H9 (cell line): ENCODE measurements at regions not wholly inside any gene's neighbourhood (a gene's known extent, or its start where the extent isn't known, plus 50 kb on each side); places are given as distances from the start of the nearest gene placed in this dataset.

Source experiments
- DNase-seq: peaks from one replicate; pipeline ENCODE4 v3.0.0-alpha.2; 2017
- H2AFZ ChIP-seq: one replicate; pipeline ENCODE4 v1.6.1; 2013; ENCODE audit warnings: mild to moderate bottlenecking, low read length, control low read depth, moderate library complexity
- H2AK5ac ChIP-seq: 2 replicates; pipeline ENCODE4 v1.6.1; 2013; ENCODE audit warnings: low read length, control low read depth, mixed read lengths; ENCODE audit not compliant: insufficient read length
- H2BK120ac ChIP-seq: one replicate; pipeline ENCODE4 v1.6.1; 2013; ENCODE audit warnings: low read depth, mild to moderate bottlenecking, low read length, control low read depth, inconsistent platforms; ENCODE audit not compliant: poor library complexity, severe bottlenecking
- H2BK12ac ChIP-seq: 2 replicates; pipeline ENCODE4 v1.6.1; 2013; ENCODE audit warnings: low read length, control low read depth, mixed read lengths, low read depth; ENCODE audit not compliant: insufficient read length
- H2BK15ac ChIP-seq: 2 replicates; pipeline ENCODE4 v1.6.1; 2013; ENCODE audit warnings: low read depth, low read length, control low read depth
- H2BK20ac ChIP-seq: one replicate; pipeline ENCODE4 v1.6.1; 2013; ENCODE audit warnings: low read depth, mild to moderate bottlenecking, low read length, control low read depth, inconsistent platforms; ENCODE audit not compliant: poor library complexity, severe bottlenecking
- H2BK5ac ChIP-seq: 2 replicates; pipeline ENCODE4 v1.6.1; 2013; ENCODE audit warnings: low read length, control low read depth, mixed read lengths; ENCODE audit not compliant: insufficient read length
- H3K14ac ChIP-seq: 2 replicates; pipeline ENCODE4 v1.6.1; 2013; ENCODE audit warnings: low read length, control low read depth; ENCODE audit not compliant: insufficient read depth
- H3K18ac ChIP-seq: 2 replicates; pipeline ENCODE4 v1.6.1; 2013; ENCODE audit warnings: low read depth, mild to moderate bottlenecking, mixed read lengths, low read length, control low read depth; ENCODE audit not compliant: insufficient read length
- H3K23ac ChIP-seq: 2 replicates; pipeline ENCODE4 v1.6.1; 2013; ENCODE audit warnings: low read length, control low read depth, mixed read lengths, low read depth; ENCODE audit not compliant: insufficient read length
- H3K23me2 ChIP-seq: 2 replicates; pipeline ENCODE4 v1.6.1; 2013; ENCODE audit warnings: low read depth, mild to moderate bottlenecking, mixed read lengths, low read length, control low read depth; ENCODE audit not compliant: insufficient read length, poor library complexity, severe bottlenecking
- H3K27ac ChIP-seq: 2 replicates; pipeline ENCODE4 v1.5.1; 2013; ENCODE audit warnings: low read length, control low read depth, mixed read lengths, low read depth; ENCODE audit not compliant: insufficient read length
- H3K27me3 ChIP-seq: 2 replicates; pipeline ENCODE4 v1.6.1; 2013; ENCODE audit warnings: low read length, control low read depth, inconsistent platforms; ENCODE audit not compliant: insufficient read depth
- H3K4ac ChIP-seq: 2 replicates; pipeline ENCODE4 v1.6.1; 2013; ENCODE audit warnings: low read depth, mild to moderate bottlenecking, control low read depth, inconsistent platforms, low read length, moderate library complexity
- H3K4me1 ChIP-seq: 2 replicates; pipeline ENCODE4 v1.6.1; 2013; ENCODE audit warnings: low read length, control low read depth, inconsistent platforms; ENCODE audit not compliant: insufficient read depth
- H3K4me2 ChIP-seq: 2 replicates; pipeline ENCODE4 v1.6.1; 2013; ENCODE audit warnings: low read length, control low read depth, mixed read lengths; ENCODE audit not compliant: insufficient read length, insufficient read depth
- H3K56ac ChIP-seq: 2 replicates; pipeline ENCODE4 v1.6.1; 2013; ENCODE audit warnings: low read depth, mild to moderate bottlenecking, mixed read lengths, low read length, control low read depth; ENCODE audit not compliant: insufficient read length
- H3K79me1 ChIP-seq: 2 replicates; pipeline ENCODE4 v1.6.1; 2013; ENCODE audit warnings: low read depth, mild to moderate bottlenecking, moderate library complexity, low read length, control low read depth, inconsistent platforms; ENCODE audit not compliant: insufficient read depth, poor library complexity, severe bottlenecking
- H3K79me2 ChIP-seq: 2 replicates; pipeline ENCODE4 v1.6.1; 2013; ENCODE audit warnings: low read length, control low read depth, inconsistent platforms; ENCODE audit not compliant: insufficient read depth
- H3K9ac ChIP-seq: 2 replicates; pipeline ENCODE4 v1.6.1; 2013; ENCODE audit warnings: low read length, control low read depth, mixed read lengths; ENCODE audit not compliant: insufficient read length; ENCODE audit errors: extremely low read depth
- H3K9me3 ChIP-seq: one replicate; pipeline ENCODE4 v1.6.1; 2013; ENCODE audit warnings: low read depth, low read length, inconsistent platforms; ENCODE audit not compliant: control insufficient read depth
- H3T11ph ChIP-seq: one replicate; pipeline ENCODE4 v1.6.1; 2013; ENCODE audit warnings: mild to moderate bottlenecking, low read length, control low read depth, inconsistent platforms
- H4K20me1 ChIP-seq: one replicate; pipeline ENCODE4 v1.6.1; 2013; ENCODE audit not compliant: control insufficient read depth, insufficient read length, insufficient read depth
- H4K5ac ChIP-seq: 2 replicates; pipeline ENCODE4 v1.6.1; 2013; ENCODE audit warnings: low read depth, mild to moderate bottlenecking, mixed read lengths, low read length, control low read depth; ENCODE audit not compliant: insufficient read length
- H4K8ac ChIP-seq: replicated peaks from 2 replicates; pipeline ENCODE4 v1.6.1; 2013; ENCODE audit warnings: low read length, control low read depth, mixed read lengths, low read depth; ENCODE audit not compliant: insufficient read length
- H4K91ac ChIP-seq: 2 replicates; pipeline ENCODE4 v1.6.1; 2013; ENCODE audit warnings: low read depth, mild to moderate bottlenecking, moderate library complexity, mixed read lengths, low read length, control low read depth; ENCODE audit not compliant: insufficient read length
- H3K27ac Mint-ChIP-seq, 3 experiments: 2 replicates in 2 of 3; 3 replicates in 1 of 3; pipeline ENCODE4 v1.8.0; 2020 to 2021; ENCODE audit warnings: mixed read lengths in 3 of 3, mild to moderate bottlenecking in 1 of 3, moderate library complexity in 1 of 3
- H3K27me3 Mint-ChIP-seq: 2 replicates; pipeline ENCODE4 v1.8.0; 2021; ENCODE audit warnings: low read depth, mild to moderate bottlenecking, moderate library complexity, mixed read lengths
- H3K36me3 Mint-ChIP-seq, 3 experiments: 2 replicates in 2 of 3; 3 replicates in 1 of 3; pipeline ENCODE4 v1.8.0; 2020 to 2021; ENCODE audit warnings: low read depth in 3 of 3, mixed read lengths in 3 of 3; ENCODE audit not compliant: insufficient read depth in 1 of 3
- H3K4me1 Mint-ChIP-seq, 2 experiments: 2 replicates each; pipeline ENCODE4 v1.8.0; 2020; ENCODE audit warnings: mixed read lengths in 2 of 2
- H3K4me3 Mint-ChIP-seq, 2 experiments: 2 replicates in 1 of 2; 3 replicates in 1 of 2; pipeline ENCODE4 v1.8.0; 2020 to 2021; ENCODE audit warnings: mild to moderate bottlenecking in 2 of 2, mixed read lengths in 2 of 2, moderate library complexity in 1 of 2
- H3K9me3 Mint-ChIP-seq, 2 experiments: 2 replicates in 1 of 2; 3 replicates in 1 of 2; pipeline ENCODE4 v1.8.0; 2020; ENCODE audit warnings: mild to moderate bottlenecking in 2 of 2, mixed read lengths in 2 of 2, moderate library complexity in 1 of 2
- CTCF ChIP-seq: fragments of 200-600 bp; sonication (generic); conservative IDR thresholded peaks from 3 replicates; pipeline ENCODE4 v1.8.0; 2021; ENCODE audit warnings: antibody characterized with exemption, mild to moderate bottlenecking
- WGBS: extraction: QIAGEN DNeasy Blood & Tissue Kit; methylation state at CpG from one replicate; pipeline ENCODE4 v1.1.7; 2013; ENCODE audit warnings: missing lambda C conversion rate, low lambda C conversion rate, mixed read lengths; ENCODE audit not compliant: insufficient read length; ENCODE audit errors: extremely low coverage; 5-methylcytosine and 5-hydroxymethylcytosine counted together

- H2AFZ ChIP-seq, result no peak overlapping the region
- H2BK12ac ChIP-seq, result no peak overlapping the region
- H3K79me2 ChIP-seq, result no peaks in the 10 kb centered on the region
- H3K27me3 Mint-ChIP-seq, result no peaks in the 10 kb centered on the region
- H3K23ac ChIP-seq, result no peak overlapping the region
- no peaks in the 10 kb centered on the region for H3K23me2 ChIP-seq
- H2AK5ac ChIP-seq, result no peak overlapping the region
- H4K5ac ChIP-seq, result no peak overlapping the region
- no peak overlapping the region for H3K56ac ChIP-seq
- no peaks in the 10 kb centered on the region for H3K27me3 ChIP-seq
- no peak overlapping the region for H2BK15ac ChIP-seq
- H3K27ac Mint-ChIP-seq, result no peak overlapping the region
- H3K9ac ChIP-seq, result no peak overlapping the region
- H3K9me3 Mint-ChIP-seq, result no peaks in the 10 kb centered on the region
- H3K36me3 Mint-ChIP-seq, result no peaks in the 10 kb centered on the region
- H3K9me3 ChIP-seq, result no peaks in the 10 kb centered on the region
- no peak overlapping the region for H3K14ac ChIP-seq
- H4K20me1 ChIP-seq, result no peaks in the 10 kb centered on the region
- H3K27ac ChIP-seq, result no peak overlapping the region
- no peak overlapping the region for H4K91ac ChIP-seq
- no peak overlapping the region for H4K8ac ChIP-seq
- no peak overlapping the region for H3T11ph ChIP-seq
- WGBS, result no CpG with 5 or more reads among the region's 1 CpG
- no peak overlapping the region for H2BK5ac ChIP-seq
- H2BK20ac ChIP-seq, result no peak overlapping the region
- H3K4me1 Mint-ChIP-seq, result peaks cover 4 to 7% of the 10 kb centered on the region in 2 experiments; a peak in 3 of 4 replicates
- H3K4me1 ChIP-seq, result no peaks in the 10 kb centered on the region
- no peak overlapping the region for H3K18ac ChIP-seq
- H2BK120ac ChIP-seq, result no peak overlapping the region
- H3K4me2 ChIP-seq, result no peak overlapping the region
- no peaks in the 10 kb centered on the region for H3K79me1 ChIP-seq
- no peak overlapping the region for H3K4ac ChIP-seq
- no peak for DNase-seq
- no peak overlapping the region for H3K4me3 Mint-ChIP-seq
- no peak for TF ChIP-seq CTCF
These were observed 413.6 kb upstream of the MEIS1 start for GRCh38 chr2:66021296-66021695.
